RWPE2 (cell line): ENCODE measurements at regions not wholly inside any gene's neighbourhood (a gene's known extent, or its start where the extent isn't known, plus 50 kb on each side); places are given as distances from the start of the nearest gene placed in this dataset.

ENCODE experiments used
- ATAC-seq: fragments of 200-7000 bp; cut with Tn5 transposase; 3 replicates; pipeline ENCODE4 v1.9.1; 2021; ENCODE audit warnings: low read depth
- DNase-seq: peaks from one replicate; pipeline ENCODE4 v3.0.0-alpha.2; 2020; ENCODE audit warnings: low spot score
- H3K27ac ChIP-seq: fragments of 450-650 bp; 2 replicates; pipeline ENCODE4 v1.5.1; 2017; ENCODE audit warnings: mild to moderate bottlenecking; ENCODE audit not compliant: poor library complexity, severe bottlenecking
- H3K27me3 ChIP-seq: fragments of 250-450 bp; sonication (Bioruptor Pico); 2 replicates; pipeline ENCODE4 v1.5.1; 2021; ENCODE audit warnings: mild to moderate bottlenecking, moderate library complexity; ENCODE audit not compliant: insufficient read depth, poor library complexity, severe bottlenecking
- H3K36me3 ChIP-seq: fragments of 250-450 bp; sonication (Bioruptor Pico); 2 replicates; pipeline ENCODE4 v1.5.1; 2020; ENCODE audit warnings: low read depth, mild to moderate bottlenecking, moderate library complexity
- H3K4me1 ChIP-seq: fragments of 250-450 bp; sonication (Bioruptor Pico); 2 replicates; pipeline ENCODE4 v1.5.1; 2021; ENCODE audit warnings: mild to moderate bottlenecking, moderate library complexity; ENCODE audit not compliant: insufficient read depth, poor library complexity, severe bottlenecking
- H3K4me3 ChIP-seq: fragments of 250-450 bp; sonication (Bioruptor Pico); 2 replicates; pipeline ENCODE4 v1.5.1; 2021; ENCODE audit warnings: mild to moderate bottlenecking, moderate library complexity; ENCODE audit not compliant: severe bottlenecking
- H3K9me3 ChIP-seq: fragments of 250-450 bp; sonication (Bioruptor Pico); 2 replicates; pipeline ENCODE4 v1.5.1; 2021; ENCODE audit warnings: mild to moderate bottlenecking, moderate library complexity; ENCODE audit not compliant: severe bottlenecking
- TF ChIP-seq, protein P1 (sequence below): fragments of 450-650 bp; IDR thresholded peaks from one replicate; pipeline ENCODE4 v1.5.1; 2017; ENCODE audit warnings: mild to moderate bottlenecking, moderate library complexity; ENCODE audit not compliant: poor library complexity, severe bottlenecking

DNA sequence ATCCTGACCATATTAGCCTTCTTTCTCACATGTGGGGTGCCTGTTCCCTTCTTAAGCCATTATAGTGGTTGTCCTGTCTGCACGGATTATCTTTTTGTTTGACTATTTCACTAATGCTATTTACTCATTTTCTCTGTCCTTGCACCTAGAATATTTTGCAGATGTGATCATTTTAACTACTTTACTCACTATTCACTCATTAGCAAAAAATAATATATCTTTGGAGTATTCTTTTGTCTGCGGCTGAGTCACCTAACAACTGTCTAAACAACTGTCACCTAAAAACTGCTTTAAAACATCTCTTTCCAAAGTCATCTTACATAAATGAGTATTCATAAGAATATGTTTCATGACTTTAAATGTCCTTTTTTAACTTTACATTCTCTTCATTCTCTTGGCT lies 87.4 kb downstream of the KCNJ2 start:
- H3K4me3 ChIP-seq, result no peak overlapping the region
- DNase-seq, result no peak
- H3K4me1 ChIP-seq, result no peaks in the 10 kb centered on the region
- H3K27me3 ChIP-seq, result no peaks in the 10 kb centered on the region
- no peak for ATAC-seq
- H3K27ac ChIP-seq, result no peak overlapping the region
- no peaks in the 10 kb centered on the region for H3K9me3 ChIP-seq
- TF ChIP-seq, protein P1, sequence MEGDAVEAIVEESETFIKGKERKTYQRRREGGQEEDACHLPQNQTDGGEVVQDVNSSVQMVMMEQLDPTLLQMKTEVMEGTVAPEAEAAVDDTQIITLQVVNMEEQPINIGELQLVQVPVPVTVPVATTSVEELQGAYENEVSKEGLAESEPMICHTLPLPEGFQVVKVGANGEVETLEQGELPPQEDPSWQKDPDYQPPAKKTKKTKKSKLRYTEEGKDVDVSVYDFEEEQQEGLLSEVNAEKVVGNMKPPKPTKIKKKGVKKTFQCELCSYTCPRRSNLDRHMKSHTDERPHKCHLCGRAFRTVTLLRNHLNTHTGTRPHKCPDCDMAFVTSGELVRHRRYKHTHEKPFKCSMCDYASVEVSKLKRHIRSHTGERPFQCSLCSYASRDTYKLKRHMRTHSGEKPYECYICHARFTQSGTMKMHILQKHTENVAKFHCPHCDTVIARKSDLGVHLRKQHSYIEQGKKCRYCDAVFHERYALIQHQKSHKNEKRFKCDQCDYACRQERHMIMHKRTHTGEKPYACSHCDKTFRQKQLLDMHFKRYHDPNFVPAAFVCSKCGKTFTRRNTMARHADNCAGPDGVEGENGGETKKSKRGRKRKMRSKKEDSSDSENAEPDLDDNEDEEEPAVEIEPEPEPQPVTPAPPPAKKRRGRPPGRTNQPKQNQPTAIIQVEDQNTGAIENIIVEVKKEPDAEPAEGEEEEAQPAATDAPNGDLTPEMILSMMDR, result no peak
- no peaks in the 10 kb centered on the region for H3K36me3 ChIP-seq

DNA sequence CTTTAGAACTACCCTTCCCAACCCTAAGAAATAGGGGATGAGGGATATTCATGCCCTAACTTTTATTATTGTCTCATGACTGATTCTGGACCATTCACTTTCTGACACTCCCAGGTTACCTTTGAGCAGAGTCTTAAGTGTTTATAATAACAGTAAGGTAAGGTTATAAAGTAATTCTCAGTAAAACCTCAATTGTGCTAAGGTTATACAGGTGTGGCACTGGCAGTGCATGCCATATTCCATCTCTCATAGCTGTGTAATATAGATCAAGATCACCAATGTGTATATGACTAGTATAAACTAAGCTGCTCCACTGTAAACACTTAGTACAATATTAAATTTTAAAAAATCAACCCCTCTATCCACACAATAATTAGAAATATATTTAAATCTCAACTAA lies 89.1 kb downstream of the KCNJ2 start:
- H3K36me3 ChIP-seq, result no peaks in the 10 kb centered on the region
- DNase-seq (no peak), ATAC-seq (no peak)
- H3K4me1 ChIP-seq, result no peaks in the 10 kb centered on the region
- TF ChIP-seq, protein P1, result no peak
- no peaks in the 10 kb centered on the region for H3K9me3 ChIP-seq
- no peak overlapping the region for H3K4me3 ChIP-seq
- H3K27ac ChIP-seq, result no peak overlapping the region
- no peaks in the 10 kb centered on the region for H3K27me3 ChIP-seq

DNA sequence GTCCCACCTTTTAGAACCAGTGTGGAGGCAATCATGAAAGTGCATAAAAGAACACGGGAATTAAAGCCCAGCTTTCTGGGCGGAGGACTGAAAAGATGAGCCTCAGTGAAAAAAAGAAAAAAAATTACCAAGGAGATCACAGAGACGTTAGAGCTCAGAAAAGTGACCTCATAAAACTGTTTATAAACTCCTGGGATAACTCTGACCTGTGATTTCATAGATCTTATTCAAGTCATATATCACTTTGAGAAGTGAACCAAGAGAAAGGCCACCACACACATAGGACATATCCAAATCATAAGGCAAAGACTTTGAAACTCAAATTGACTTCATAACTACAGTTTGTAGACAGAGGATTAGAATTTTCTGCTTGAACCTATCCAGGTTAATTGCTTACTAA lies 90.1 kb downstream of the KCNJ2 start:
- TF ChIP-seq, protein P1, result no peak
- Histone ChIP-seq H3K27me3 (no peaks in the 10 kb centered on the region), H3K27ac (no peak overlapping the region), H3K4me3 (no peak overlapping the region), H3K36me3 (no peaks in the 10 kb centered on the region), H3K4me1 (no peaks in the 10 kb centered on the region), H3K9me3 (no peaks in the 10 kb centered on the region)
- ATAC-seq (no peak), DNase-seq (no peak)

DNA sequence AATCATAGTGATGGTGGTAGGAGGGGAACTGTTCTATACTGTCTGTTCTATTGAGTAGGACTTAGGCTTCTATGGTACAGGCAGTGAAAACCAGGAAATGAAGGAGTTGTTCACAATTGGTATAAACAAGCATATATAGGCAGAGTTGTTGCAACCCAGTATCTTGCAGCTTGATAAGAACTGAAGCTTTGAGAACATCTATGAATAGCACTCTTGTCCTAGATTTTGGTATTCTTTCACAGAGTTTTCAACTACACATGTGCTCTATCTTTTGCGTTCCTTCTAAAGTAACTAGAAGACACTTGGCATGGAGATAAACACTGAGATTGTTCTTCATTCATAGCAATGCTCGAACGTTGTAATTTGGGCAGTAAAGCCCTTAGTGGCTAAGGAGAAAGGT lies 91.8 kb downstream of the KCNJ2 start:
- Histone ChIP-seq H3K9me3 (no peaks in the 10 kb centered on the region), H3K27me3 (no peaks in the 10 kb centered on the region), H3K4me1 (no peaks in the 10 kb centered on the region), H3K4me3 (no peak overlapping the region), H3K27ac (no peak overlapping the region), H3K36me3 (no peaks in the 10 kb centered on the region)
- DNase-seq (no peak), ATAC-seq (no peak)
- TF ChIP-seq, protein P1, result no peak

DNA sequence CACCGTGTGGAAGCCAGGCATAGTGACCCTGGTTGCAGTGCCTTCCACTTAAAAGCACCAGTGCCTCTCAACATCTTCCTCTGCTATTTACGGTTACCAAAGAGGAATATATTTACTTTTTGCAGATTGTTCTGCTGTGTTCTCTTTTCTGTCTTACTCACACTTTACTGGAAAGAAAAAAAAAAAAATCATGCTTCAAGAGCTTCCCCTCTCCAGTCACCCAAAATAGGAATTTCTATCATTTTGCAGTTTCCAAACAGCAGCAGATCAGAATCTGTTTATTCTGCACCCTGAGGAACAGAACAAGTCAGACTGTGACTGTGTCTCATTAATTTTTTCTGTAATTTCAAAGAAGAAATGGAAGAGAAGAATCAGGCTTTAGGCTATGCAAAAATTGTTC lies 96.1 kb downstream of the KCNJ2 start:
- TF ChIP-seq, protein P1, result no peak
- no peak for DNase-seq
- H3K9me3 ChIP-seq, result no peaks in the 10 kb centered on the region
- no peaks in the 10 kb centered on the region for H3K27me3 ChIP-seq
- no peak for ATAC-seq
- no peak overlapping the region for H3K4me3 ChIP-seq
- no peaks in the 10 kb centered on the region for H3K36me3 ChIP-seq
- no peaks in the 10 kb centered on the region for H3K4me1 ChIP-seq
- H3K27ac ChIP-seq, result no peak overlapping the region
